ENCODE measurements at regions not wholly inside any gene's neighbourhood (a gene's known extent, or its start where the extent isn't known, plus 50 kb on each side); places are given as distances from the start of the nearest gene placed in this dataset.

DNA sequence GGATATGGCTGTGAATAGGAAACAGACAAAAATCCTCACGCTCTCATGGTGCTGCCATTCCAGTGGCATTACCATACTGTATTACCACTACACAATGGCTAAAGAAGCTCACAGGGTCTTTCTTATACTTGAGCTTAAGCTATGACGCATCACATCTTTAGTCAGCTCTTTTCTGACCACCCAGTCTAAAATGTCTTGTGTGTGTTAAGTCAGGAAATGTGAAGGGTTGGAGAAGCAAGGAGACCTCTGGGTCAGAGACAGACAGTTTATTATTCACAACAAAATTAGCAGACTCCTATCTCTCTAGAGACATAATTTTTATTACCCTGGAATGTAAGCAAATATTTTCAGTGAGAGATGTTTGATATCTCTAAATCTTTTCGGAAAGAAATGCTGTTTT, 1583.2 kb upstream of the WWC1 start:
- Histone ChIP-seq H3K27me3 (ENCODE audit: control insufficient read depth in 4 of 4, insufficient read depth in 4 of 4, low read length in 3 of 4) (no peaks in the 10 kb centered on the region), H3K27ac (ENCODE audit: low read depth in 1 of 2, low read length in 2 of 2) (no peak overlapping the region), H3K36me3 (ENCODE audit: control insufficient read depth in 4 of 4, insufficient read depth in 3 of 4, low read depth in 1 of 4, low read length in 3 of 4) (no peaks in the 10 kb centered on the region), H3K9me3 (ENCODE audit: control insufficient read depth in 4 of 4, low read length in 3 of 4) (no peaks in the 10 kb centered on the region), H3K4me1 (ENCODE audit: control insufficient read depth in 4 of 4, insufficient read depth in 4 of 4, low read length in 3 of 4) (no peaks in the 10 kb centered on the region), H3K9ac (ENCODE audit: low read depth in 1 of 2, low read length in 2 of 2) (no peak overlapping the region), H3K4me3 (ENCODE audit: low read depth in 1 of 3, low read length in 3 of 3) (no peak overlapping the region)
- DNase-seq (ENCODE audit: low spot score): no peak
- TF ChIP-seq, protein P1, sequence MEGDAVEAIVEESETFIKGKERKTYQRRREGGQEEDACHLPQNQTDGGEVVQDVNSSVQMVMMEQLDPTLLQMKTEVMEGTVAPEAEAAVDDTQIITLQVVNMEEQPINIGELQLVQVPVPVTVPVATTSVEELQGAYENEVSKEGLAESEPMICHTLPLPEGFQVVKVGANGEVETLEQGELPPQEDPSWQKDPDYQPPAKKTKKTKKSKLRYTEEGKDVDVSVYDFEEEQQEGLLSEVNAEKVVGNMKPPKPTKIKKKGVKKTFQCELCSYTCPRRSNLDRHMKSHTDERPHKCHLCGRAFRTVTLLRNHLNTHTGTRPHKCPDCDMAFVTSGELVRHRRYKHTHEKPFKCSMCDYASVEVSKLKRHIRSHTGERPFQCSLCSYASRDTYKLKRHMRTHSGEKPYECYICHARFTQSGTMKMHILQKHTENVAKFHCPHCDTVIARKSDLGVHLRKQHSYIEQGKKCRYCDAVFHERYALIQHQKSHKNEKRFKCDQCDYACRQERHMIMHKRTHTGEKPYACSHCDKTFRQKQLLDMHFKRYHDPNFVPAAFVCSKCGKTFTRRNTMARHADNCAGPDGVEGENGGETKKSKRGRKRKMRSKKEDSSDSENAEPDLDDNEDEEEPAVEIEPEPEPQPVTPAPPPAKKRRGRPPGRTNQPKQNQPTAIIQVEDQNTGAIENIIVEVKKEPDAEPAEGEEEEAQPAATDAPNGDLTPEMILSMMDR (IDR thresholded peaks at IDR 0.05; ENCODE audit: low read depth, low read length, missing input control): no peak
- TF ChIP-seq FOXA2 (IDR thresholded peaks at IDR 0.05) (no peak), YY1 (IDR thresholded peaks at IDR 0.05) (no peak), NR2F2 (IDR thresholded peaks at IDR 0.05) (no peak), SP1 (IDR thresholded peaks at IDR 0.05) (no peak), FOXA1 (IDR thresholded peaks at IDR 0.05) (no peak), EGR1 (IDR thresholded peaks at IDR 0.05; ENCODE audit: low read depth in 2 of 2) (no peak), RXRA (IDR thresholded peaks at IDR 0.05) (no peak), RAD21 (IDR thresholded peaks at IDR 0.05) (no peak), HNF4A (conservative IDR thresholded peaks at IDR 0.05) (no peak), GABPA (IDR thresholded peaks at IDR 0.05 in 1 of 2, conservative IDR thresholded peaks at IDR 0.05 in 1 of 2) (no peak), TAF1 (conservative IDR thresholded peaks at IDR 0.05) (no peak), HNF4G (IDR thresholded peaks at IDR 0.05) (no peak), JUND (IDR thresholded peaks at IDR 0.05) (no peak)
- TF ChIP-seq, protein P2, sequence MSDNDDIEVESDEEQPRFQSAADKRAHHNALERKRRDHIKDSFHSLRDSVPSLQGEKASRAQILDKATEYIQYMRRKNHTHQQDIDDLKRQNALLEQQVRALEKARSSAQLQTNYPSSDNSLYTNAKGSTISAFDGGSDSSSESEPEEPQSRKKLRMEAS (IDR thresholded peaks at IDR 0.05): no peak
- TF ChIP-seq, protein P3, sequence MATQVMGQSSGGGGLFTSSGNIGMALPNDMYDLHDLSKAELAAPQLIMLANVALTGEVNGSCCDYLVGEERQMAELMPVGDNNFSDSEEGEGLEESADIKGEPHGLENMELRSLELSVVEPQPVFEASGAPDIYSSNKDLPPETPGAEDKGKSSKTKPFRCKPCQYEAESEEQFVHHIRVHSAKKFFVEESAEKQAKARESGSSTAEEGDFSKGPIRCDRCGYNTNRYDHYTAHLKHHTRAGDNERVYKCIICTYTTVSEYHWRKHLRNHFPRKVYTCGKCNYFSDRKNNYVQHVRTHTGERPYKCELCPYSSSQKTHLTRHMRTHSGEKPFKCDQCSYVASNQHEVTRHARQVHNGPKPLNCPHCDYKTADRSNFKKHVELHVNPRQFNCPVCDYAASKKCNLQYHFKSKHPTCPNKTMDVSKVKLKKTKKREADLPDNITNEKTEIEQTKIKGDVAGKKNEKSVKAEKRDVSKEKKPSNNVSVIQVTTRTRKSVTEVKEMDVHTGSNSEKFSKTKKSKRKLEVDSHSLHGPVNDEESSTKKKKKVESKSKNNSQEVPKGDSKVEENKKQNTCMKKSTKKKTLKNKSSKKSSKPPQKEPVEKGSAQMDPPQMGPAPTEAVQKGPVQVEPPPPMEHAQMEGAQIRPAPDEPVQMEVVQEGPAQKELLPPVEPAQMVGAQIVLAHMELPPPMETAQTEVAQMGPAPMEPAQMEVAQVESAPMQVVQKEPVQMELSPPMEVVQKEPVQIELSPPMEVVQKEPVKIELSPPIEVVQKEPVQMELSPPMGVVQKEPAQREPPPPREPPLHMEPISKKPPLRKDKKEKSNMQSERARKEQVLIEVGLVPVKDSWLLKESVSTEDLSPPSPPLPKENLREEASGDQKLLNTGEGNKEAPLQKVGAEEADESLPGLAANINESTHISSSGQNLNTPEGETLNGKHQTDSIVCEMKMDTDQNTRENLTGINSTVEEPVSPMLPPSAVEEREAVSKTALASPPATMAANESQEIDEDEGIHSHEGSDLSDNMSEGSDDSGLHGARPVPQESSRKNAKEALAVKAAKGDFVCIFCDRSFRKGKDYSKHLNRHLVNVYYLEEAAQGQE (IDR thresholded peaks at IDR 0.05): no peak
- TF ChIP-seq, protein P4, sequence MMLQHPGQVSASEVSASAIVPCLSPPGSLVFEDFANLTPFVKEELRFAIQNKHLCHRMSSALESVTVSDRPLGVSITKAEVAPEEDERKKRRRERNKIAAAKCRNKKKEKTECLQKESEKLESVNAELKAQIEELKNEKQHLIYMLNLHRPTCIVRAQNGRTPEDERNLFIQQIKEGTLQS (IDR thresholded peaks at IDR 0.05): no peak
- TF ChIP-seq, protein P5, sequence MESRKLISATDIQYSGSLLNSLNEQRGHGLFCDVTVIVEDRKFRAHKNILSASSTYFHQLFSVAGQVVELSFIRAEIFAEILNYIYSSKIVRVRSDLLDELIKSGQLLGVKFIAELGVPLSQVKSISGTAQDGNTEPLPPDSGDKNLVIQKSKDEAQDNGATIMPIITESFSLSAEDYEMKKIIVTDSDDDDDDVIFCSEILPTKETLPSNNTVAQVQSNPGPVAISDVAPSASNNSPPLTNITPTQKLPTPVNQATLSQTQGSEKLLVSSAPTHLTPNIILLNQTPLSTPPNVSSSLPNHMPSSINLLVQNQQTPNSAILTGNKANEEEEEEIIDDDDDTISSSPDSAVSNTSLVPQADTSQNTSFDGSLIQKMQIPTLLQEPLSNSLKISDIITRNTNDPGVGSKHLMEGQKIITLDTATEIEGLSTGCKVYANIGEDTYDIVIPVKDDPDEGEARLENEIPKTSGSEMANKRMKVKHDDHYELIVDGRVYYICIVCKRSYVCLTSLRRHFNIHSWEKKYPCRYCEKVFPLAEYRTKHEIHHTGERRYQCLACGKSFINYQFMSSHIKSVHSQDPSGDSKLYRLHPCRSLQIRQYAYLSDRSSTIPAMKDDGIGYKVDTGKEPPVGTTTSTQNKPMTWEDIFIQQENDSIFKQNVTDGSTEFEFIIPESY (IDR thresholded peaks at IDR 0.05): no peak
- WGBS: 90% methylated on average over 3 of the region's 3 CpGs

Data from liver (tissue), 8 donors.